HUES6 (cell line): ENCODE measurements at regions not wholly inside any gene's neighbourhood (a gene's known extent, or its start where the extent isn't known, plus 50 kb on each side); places are given as distances from the start of the nearest gene placed in this dataset.

ENCODE experiments used
- H3K27ac ChIP-seq: 2 replicates; pipeline ENCODE4 v1.7.0; 2013; ENCODE audit warnings: low read depth, mild to moderate bottlenecking, low read length, inconsistent platforms
- H3K27me3 ChIP-seq: 2 replicates; pipeline ENCODE4 v1.6.1; 2013; ENCODE audit warnings: low read length; ENCODE audit not compliant: control insufficient read depth, insufficient read depth
- H3K36me3 ChIP-seq: 2 replicates; pipeline ENCODE4 v1.6.1; 2013; ENCODE audit warnings: low read length; ENCODE audit not compliant: control insufficient read depth, insufficient read depth
- H3K4me1 ChIP-seq: 2 replicates; pipeline ENCODE4 v1.6.1; 2013; ENCODE audit warnings: low read length; ENCODE audit not compliant: control insufficient read depth, insufficient read depth
- H3K4me3 ChIP-seq: 2 replicates; pipeline ENCODE4 v1.5.1; 2013; ENCODE audit warnings: low read depth, low read length
- H3K9ac ChIP-seq: one replicate; pipeline ENCODE4 v1.6.1; 2013; ENCODE audit warnings: mild to moderate bottlenecking, low read length
- H3K9me3 ChIP-seq: 2 replicates; pipeline ENCODE4 v1.6.1; 2013; ENCODE audit warnings: low read depth, low read length; ENCODE audit not compliant: control insufficient read depth, insufficient read depth

- H3K4me1 ChIP-seq = peaks cover 37% of the 10 kb centered on the region
- H3K4me3 ChIP-seq = peak overlapping the region; percentile 36; the same call in 1 of the 2 replicates
- H3K9ac ChIP-seq = no peak overlapping the region
- no peak overlapping the region for H3K27ac ChIP-seq
- H3K36me3 ChIP-seq = no peaks in the 10 kb centered on the region
- H3K9me3 ChIP-seq = no peaks in the 10 kb centered on the region
- H3K27me3 ChIP-seq = peaks cover 100% of the 10 kb centered on the region
These were observed 72.5 kb upstream of the POLG start for GRCh38 chr15:89406940-89407607.

DNA sequence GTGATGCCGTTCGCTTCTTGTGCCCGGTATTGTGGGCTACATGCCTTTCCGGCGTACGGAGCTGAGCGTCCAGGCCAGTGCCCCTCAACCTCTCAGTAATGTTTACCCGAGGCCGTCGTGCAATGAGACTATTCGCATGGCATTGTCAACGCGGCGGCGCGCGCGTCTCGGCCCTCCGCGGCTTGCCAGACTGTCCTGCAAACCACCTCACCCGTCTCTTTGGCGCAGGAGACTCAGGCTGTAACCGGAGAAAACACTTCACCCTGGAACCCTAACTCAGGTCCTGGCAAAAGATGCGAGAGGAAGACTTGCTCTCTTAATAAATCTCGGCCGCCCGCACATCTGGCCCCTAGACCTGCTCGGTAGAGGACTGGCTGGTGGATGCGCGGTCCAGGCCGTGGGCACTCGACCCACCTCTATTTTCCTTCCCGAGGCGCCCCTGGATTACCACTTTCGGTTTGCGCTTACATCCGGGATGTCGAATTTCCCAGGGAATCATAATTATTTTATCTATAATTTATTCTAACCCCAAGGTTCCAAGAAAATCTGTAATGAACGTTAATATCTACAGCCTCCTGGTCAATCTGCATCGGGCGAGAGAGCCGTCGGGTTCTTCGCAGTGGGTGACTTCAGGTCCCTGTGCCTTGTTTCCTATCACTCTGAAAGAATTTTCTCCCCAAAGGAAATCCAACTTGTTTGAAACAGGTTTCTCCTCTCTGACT, 71.8 kb upstream of the POLG start:
- Histone ChIP-seq H3K4me1 (peaks cover 32% of the 10 kb centered on the region), H3K9ac (no peak overlapping the region), H3K9me3 (no peaks in the 10 kb centered on the region), H3K27me3 (peaks cover 100% of the 10 kb centered on the region), H3K27ac (no peak overlapping the region), H3K36me3 (no peaks in the 10 kb centered on the region), H3K4me3 (no peak overlapping the region)

DNA sequence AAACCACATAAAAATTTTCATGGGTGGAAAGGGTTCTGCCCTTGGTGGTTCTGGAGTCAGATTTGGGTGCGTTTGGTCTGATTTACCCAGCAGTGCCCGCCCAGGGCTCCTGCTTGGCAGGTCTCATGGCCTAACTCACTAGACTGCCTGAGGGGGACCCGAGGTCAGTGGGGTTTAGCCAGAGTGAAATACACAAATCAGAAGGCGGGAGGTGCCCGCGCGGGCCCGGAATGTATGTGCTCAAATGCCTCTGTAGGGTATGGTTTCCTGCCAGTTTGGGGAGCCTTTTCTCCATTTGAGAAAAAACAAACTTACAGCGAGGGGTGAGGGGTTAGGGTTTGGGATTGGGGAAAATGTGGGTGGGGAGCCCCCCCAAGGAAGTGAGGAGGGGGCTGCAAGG, 70.9 kb upstream of the POLG start:
- Histone ChIP-seq H3K4me1 (peaks cover 36% of the 10 kb centered on the region), H3K9ac (no peak overlapping the region), H3K9me3 (no peaks in the 10 kb centered on the region), H3K36me3 (no peaks in the 10 kb centered on the region), H3K27ac (no peak overlapping the region), H3K27me3 (peaks cover 100% of the 10 kb centered on the region), H3K4me3 (no peak overlapping the region)

- Histone ChIP-seq H3K36me3 (no peaks in the 10 kb centered on the region), H3K9ac (no peak overlapping the region), H3K4me1 (peaks cover 28% of the 10 kb centered on the region), H3K27ac (no peak overlapping the region), H3K4me3 (no peak overlapping the region), H3K27me3 (peaks cover 99% of the 10 kb centered on the region), H3K9me3 (no peaks in the 10 kb centered on the region)
These were observed 69.4 kb upstream of the POLG start for GRCh38 chr15:89404023-89404422.

GRCh38 chr15:89402518-89402805, 67.8 kb upstream of the POLG start:
- Histone ChIP-seq H3K4me3 (no peak overlapping the region), H3K27ac (no peak overlapping the region), H3K4me1 (peaks cover 16% of the 10 kb centered on the region), H3K36me3 (no peaks in the 10 kb centered on the region), H3K9ac (no peak overlapping the region), H3K27me3 (peaks cover 99% of the 10 kb centered on the region), H3K9me3 (no peaks in the 10 kb centered on the region)

GRCh38 chr15:89401631-89402517, 67.2 kb upstream of the POLG start:
- H3K9me3 ChIP-seq = no peaks in the 10 kb centered on the region
- H3K27ac ChIP-seq = no peak overlapping the region
- no peak overlapping the region for H3K4me3 ChIP-seq
- peaks cover 99% of the 10 kb centered on the region for H3K27me3 ChIP-seq
- H3K36me3 ChIP-seq = no peaks in the 10 kb centered on the region
- H3K9ac ChIP-seq = no peak overlapping the region
- peaks cover 16% of the 10 kb centered on the region for H3K4me1 ChIP-seq

DNA sequence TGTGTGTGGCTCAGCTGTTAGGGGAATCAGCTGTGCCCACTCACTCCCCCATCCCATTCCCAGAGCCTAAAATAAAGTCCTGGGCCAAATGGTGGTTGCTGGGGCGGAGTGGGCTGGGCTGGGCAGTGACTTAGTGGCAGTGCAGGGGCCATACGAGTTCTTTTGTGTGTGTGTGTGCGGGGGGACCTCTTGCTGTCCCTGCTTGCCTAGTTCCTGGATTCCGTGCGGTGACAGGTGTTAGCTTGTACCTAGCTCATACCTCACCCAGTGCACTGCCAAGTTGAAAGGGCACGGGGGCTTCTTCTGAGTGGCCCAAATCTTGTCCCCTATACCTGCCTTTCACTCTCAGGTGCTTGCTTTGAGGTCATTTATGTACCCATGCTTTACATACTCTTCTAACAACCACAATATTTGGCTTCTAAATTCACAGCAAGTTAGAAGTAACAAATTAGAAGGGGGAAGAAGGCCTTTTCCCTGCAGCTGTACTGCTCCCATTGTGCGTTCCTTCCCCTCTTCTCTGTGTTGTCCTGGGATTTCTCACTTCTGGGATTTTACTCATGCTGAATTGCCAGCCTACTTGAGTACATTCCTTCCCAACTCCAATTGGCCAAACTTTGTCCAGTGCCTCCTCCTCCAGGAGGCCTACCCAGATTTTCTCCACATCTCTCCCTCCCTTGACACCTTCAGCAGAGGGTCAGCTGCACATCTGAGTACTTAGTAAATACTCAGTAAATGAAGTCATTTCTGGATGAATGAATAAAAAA, 66.3 kb upstream of the POLG start:
- H3K4me1 ChIP-seq = peaks cover 15% of the 10 kb centered on the region
- H3K36me3 ChIP-seq = no peaks in the 10 kb centered on the region
- H3K27ac ChIP-seq = no peak overlapping the region
- no peak overlapping the region for H3K9ac ChIP-seq
- H3K4me3 ChIP-seq = peak overlapping the region; percentile 51
- peaks cover 99% of the 10 kb centered on the region for H3K27me3 ChIP-seq
- no peaks in the 10 kb centered on the region for H3K9me3 ChIP-seq

DNA sequence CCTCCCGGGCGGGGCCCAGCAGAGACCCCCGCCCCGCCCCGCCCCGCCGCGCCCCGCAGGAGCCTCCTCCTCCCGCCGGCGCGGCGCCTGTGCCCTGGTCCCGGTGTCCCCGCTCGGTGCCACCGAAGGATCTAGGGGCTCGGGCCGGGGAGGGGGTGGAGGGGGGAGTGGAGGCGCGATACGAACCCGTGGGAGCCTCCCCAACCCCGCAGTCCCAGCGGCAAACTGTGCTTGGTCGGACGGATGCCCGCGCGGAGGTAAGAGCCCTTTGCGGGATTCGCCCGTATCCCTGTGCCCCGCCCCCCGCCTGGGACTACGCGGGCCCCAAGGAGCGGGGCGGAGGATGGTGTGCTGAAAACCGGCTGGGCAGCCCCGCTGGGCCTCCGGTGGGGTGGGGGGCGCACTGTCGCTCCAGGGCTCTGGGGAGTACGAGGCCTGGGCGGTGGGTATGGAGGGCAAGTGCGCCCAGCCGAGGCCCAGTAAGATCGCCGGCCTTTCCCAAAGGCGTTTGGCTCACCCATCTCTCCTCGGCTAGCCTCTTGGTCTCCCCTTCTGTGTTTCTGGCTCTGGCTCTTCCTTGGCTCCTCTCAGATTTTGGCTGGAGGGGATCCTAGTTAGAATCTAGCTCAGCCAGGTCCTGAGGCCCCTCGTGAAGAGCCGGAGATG, 65.6 kb upstream of the POLG start:
- H3K27ac ChIP-seq = no peak overlapping the region
- H3K4me3 ChIP-seq = peak overlapping the region; percentile 51
- H3K9me3 ChIP-seq = no peaks in the 10 kb centered on the region
- H3K4me1 ChIP-seq = peaks cover 15% of the 10 kb centered on the region
- no peak overlapping the region for H3K9ac ChIP-seq
- no peaks in the 10 kb centered on the region for H3K36me3 ChIP-seq
- peaks cover 99% of the 10 kb centered on the region for H3K27me3 ChIP-seq

- Histone ChIP-seq H3K27ac (no peak overlapping the region), H3K9ac (peak overlapping the region; percentile 49), H3K4me1 (peaks cover 15% of the 10 kb centered on the region)
These were observed 64.9 kb upstream of the POLG start for GRCh38 chr15:89399238-89400115.

GRCh38 chr15:89398896-89399237, 64.2 kb upstream of the POLG start:
- Histone ChIP-seq H3K9me3 (no peaks in the 10 kb centered on the region), H3K4me1 (peaks cover 15% of the 10 kb centered on the region), H3K9ac (no peak overlapping the region), H3K27me3 (peaks cover 99% of the 10 kb centered on the region), H3K4me3 (peak overlapping the region; percentile 51), H3K36me3 (no peaks in the 10 kb centered on the region), H3K27ac (no peak overlapping the region)

More at GRCh38 chr15:89399238-89400115, 64.9 kb upstream of the POLG start:
- Histone ChIP-seq H3K9me3 (no peaks in the 10 kb centered on the region), H3K4me3 (peak overlapping the region; percentile 51), H3K27me3 (peaks cover 99% of the 10 kb centered on the region), H3K36me3 (no peaks in the 10 kb centered on the region)
